Adrenal gland (tissue), 9 donors: ENCODE measurements at regions not wholly inside any gene's neighbourhood (a gene's known extent, or its start where the extent isn't known, plus 50 kb on each side); places are given as distances from the start of the nearest gene placed in this dataset.

Source experiments
- DNase-seq, 7 donors: peaks; one replicate each; pipeline ENCODE4 v3.0.0-alpha.2; 2019 to 2020
- H3K27ac ChIP-seq, 5 donors: fragments of 200-600 bp; sonication (generic) in 4 of 5; 1 replicate in 3 of 5; 2 replicates in 2 of 5; pipeline versions ENCODE4 v1.5.1 to v1.8.0; 2016 to 2020; ENCODE audit warnings: mild to moderate bottlenecking in 1 of 5
- H3K27me3 ChIP-seq: fragments of 200-600 bp; 2 replicates; pipeline ENCODE4 v1.8.0; 2021
- H3K36me3 ChIP-seq, 2 donors: fragments of 200-600 bp; replicated peaks in 1 of 2; 1 replicate in 1 of 2; 2 replicates in 1 of 2; pipeline versions ENCODE4 v1.5.1 to v1.8.0; 2018 to 2022
- H3K4me1 ChIP-seq, 2 donors: fragments of 200-600 bp; replicated peaks in 1 of 2; 1 replicate in 1 of 2; 2 replicates in 1 of 2; pipeline versions ENCODE4 v1.5.1 to v1.8.0; 2018 to 2021
- H3K4me3 ChIP-seq, 4 donors: fragments of 200-600 bp; sonication (generic) in 3 of 4; one replicate each; pipeline ENCODE4 v1.5.1; 2016 to 2018
- H3K9me3 ChIP-seq, 3 donors: fragments of 200-600 bp; sonication (generic) in 1 of 3; replicated peaks in 1 of 3; 1 replicate in 2 of 3; 2 replicates in 1 of 3; pipeline versions ENCODE4 v1.5.1 to v1.8.0; 2016 to 2021
- CTCF ChIP-seq, 6 experiments: fragments of 450-650 bp in 4 of 6; fragments of 200-600 bp in 2 of 6; sonication (generic) in 1 of 6; IDR thresholded peaks; 1 replicate in 5 of 6; 2 replicates in 1 of 6; pipeline versions ENCODE4 v1.5.1 to v1.8.0; 2016 to 2021; ENCODE audit warnings: antibody characterized with exemption in 6 of 6, mild to moderate bottlenecking in 2 of 6, moderate library complexity in 1 of 6
- POLR2A ChIP-seq, 2 donors: fragments of 450-650 bp; IDR thresholded peaks; one replicate each; pipeline ENCODE4 v1.6.1; 2017; ENCODE audit warnings: antibody characterized with exemption in 2 of 2, mild to moderate bottlenecking in 2 of 2, moderate library complexity in 1 of 2
- WGBS, 4 donors: extraction: QIAGEN DNeasy Blood & Tissue Kit in 2 of 4; methylation state at CpG; one replicate each; pipeline versions ENCODE4 v1.1.5 to v1.1.7; 2013 to 2017; 5-methylcytosine and 5-hydroxymethylcytosine counted together
- intact Hi-C, 2 donors: fragments of 100-400 bp; cut with DNase I; formaldehyde crosslinking; loops; one replicate each; pipeline versions ENCODE4 v1.14.1 to v1.15.0; 2022 to 2023
- donor health status: healthy with polysubstance abuse.
- donor health status: Bipolar disorder and iron deficiency.
- donor health status: DM: yes; HTN: yes; CAD: no.
- donor health status: DM: no; HTN: no; CAD: no.
- donor health status: DM: no; HTN: no; CAD: no.

DNA sequence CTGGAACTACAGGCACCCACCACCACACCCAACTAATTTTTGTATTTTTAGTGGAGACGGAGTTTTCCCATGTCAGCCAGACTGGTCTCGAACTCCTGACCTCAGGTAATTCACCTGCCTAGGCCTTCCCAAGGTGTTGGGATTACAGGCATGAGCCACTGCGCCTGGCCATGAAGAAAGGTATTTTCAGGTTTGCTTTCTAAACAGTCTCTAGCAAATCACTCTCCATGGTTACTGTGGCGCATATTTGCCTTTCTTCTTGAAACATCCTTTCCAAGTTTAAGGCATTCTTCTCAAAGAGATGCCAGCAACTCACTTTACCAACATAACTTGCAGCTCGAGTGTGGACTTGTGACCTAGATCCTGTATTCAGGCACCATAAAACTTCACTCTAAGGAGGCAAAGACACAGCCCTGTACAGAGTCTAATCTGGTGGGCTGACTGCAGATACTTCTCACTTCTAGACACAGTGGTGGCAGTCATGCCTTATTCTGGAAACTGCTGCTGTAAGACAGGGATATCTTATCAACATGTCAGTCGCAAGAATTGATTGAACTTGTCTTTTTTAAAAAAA is 461.4 kb upstream of the TSHZ3 start:
- WGBS, 4 donors: 82 to 88% (median 86%) methylated on average over 6 of the region's 6 CpGs
- Histone ChIP-seq H3K4me3 (no peak overlapping the region), H3K36me3 (no peaks in the 10 kb centered on the region), H3K27me3 (no peaks in the 10 kb centered on the region), H3K27ac (no peak overlapping the region), H3K9me3 (no peaks in the 10 kb centered on the region), H3K4me1 (no peaks in the 10 kb centered on the region)
- intact Hi-C loops: no loop called here
- TF ChIP-seq POLR2A (IDR thresholded peaks at IDR 0.05): no peak
- TF ChIP-seq CTCF (IDR thresholded peaks at IDR 0.05): no peak
- DNase-seq: no peak

GRCh38 chr19:31817971-31818797 is 468.9 kb upstream of the TSHZ3 start:
- Histone ChIP-seq H3K4me3 (no peak overlapping the region), H3K27ac (no peak overlapping the region), H3K9me3 (no peaks in the 10 kb centered on the region), H3K4me1 (no peaks in the 10 kb centered on the region), H3K36me3 (no peaks in the 10 kb centered on the region), H3K27me3 (no peaks in the 10 kb centered on the region)
- WGBS, 4 donors: 80 to 87% (median 83%) methylated on average over 6 of the region's 6 CpGs
- no peak for TF ChIP-seq POLR2A (IDR thresholded peaks at IDR 0.05)
- no peak for TF ChIP-seq CTCF (IDR thresholded peaks at IDR 0.05)
- DNase-seq: no peak
- intact Hi-C loops: no loop called here

GRCh38 chr19:31818798-31819105 is 469.5 kb upstream of the TSHZ3 start:
- no peak for DNase-seq
- no peak for TF ChIP-seq POLR2A (IDR thresholded peaks at IDR 0.05)
- TF ChIP-seq CTCF (IDR thresholded peaks at IDR 0.05): no peak
- H3K27ac ChIP-seq: no peak overlapping the region
- intact Hi-C loops: no loop called here
- no peak overlapping the region for H3K4me3 ChIP-seq
- H3K4me1 ChIP-seq: no peaks in the 10 kb centered on the region
- 12 to 16% (median 14%) methylated on average over 2 of the region's 2 CpGs for WGBS, 4 donors
- no peaks in the 10 kb centered on the region for H3K36me3 ChIP-seq
- H3K27me3 ChIP-seq: no peaks in the 10 kb centered on the region
- no peaks in the 10 kb centered on the region for H3K9me3 ChIP-seq

DNA sequence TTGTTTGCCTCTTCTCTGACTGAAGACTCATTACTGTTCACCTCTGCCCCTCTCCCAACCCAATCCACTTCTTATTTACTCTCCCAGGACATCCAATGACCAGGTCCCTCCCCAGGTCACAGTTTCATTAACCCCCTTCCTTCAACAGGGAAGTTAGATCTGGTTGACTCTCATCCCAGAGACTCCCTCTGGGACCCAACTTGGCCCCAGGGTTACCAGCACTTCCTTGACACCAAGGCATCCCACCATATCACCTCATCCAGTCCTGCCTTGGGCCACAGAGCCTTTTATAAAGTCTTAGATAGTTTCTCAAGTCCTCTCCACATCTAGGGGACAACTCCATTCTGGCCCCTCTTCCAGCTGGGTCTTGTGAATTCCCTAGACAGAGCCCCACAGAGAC is 470.6 kb upstream of the TSHZ3 start:
- H3K27me3 ChIP-seq: no peaks in the 10 kb centered on the region
- no peak for DNase-seq

More for the DNA sequence above, 470.6 kb upstream of the TSHZ3 start:
- no peaks in the 10 kb centered on the region for H3K36me3 ChIP-seq
- no peak overlapping the region for H3K4me3 ChIP-seq
- TF ChIP-seq CTCF (IDR thresholded peaks at IDR 0.05) (no peak), POLR2A (IDR thresholded peaks at IDR 0.05) (no peak)
- no peaks in the 10 kb centered on the region for H3K9me3 ChIP-seq
- no peaks in the 10 kb centered on the region for H3K4me1 ChIP-seq
- intact Hi-C loops: no loop called here
- H3K27ac ChIP-seq: no peak overlapping the region
